H1 (cell line): ENCODE measurements at regions not wholly inside any gene's neighbourhood (a gene's known extent, or its start where the extent isn't known, plus 50 kb on each side); places are given as distances from the start of the nearest gene placed in this dataset.
"Not testable (repeated sequence)": the region's sequence is repeated elsewhere in the genome, so short reads cannot be mapped to it uniquely, and the experiment has no call there.

ENCODE experiments used
- BRCA1 ChIP-seq: IDR thresholded peaks from 2 replicates; pipeline ENCODE4 v1.6.1; 2012; ENCODE audit warnings: low read depth, low read length, improper control_type of control experiment
- CEBPB ChIP-seq: IDR thresholded peaks from 2 replicates; pipeline ENCODE4 v1.6.1; 2012; ENCODE audit warnings: low read depth, low read length
- HDAC2 ChIP-seq, 2 experiments: fragments of 300-600 bp in 1 of 2; sonication (generic) in 1 of 2; IDR thresholded peaks; 2 replicates each; pipeline ENCODE4 v1.6.1; 2011 to 2012; ENCODE audit warnings: low read depth in 2 of 2, low read length in 2 of 2, mild to moderate bottlenecking in 2 of 2, moderate library complexity in 2 of 2, borderline replicate concordance in 1 of 2, inconsistent platforms in 1 of 2
- POLR2AphosphoS5 ChIP-seq: IDR thresholded peaks from 2 replicates; pipeline ENCODE4 v1.6.1; 2011; ENCODE audit warnings: low read depth, low read length
- RFX5 ChIP-seq: IDR thresholded peaks from 2 replicates; pipeline ENCODE4 v1.6.1; 2011; ENCODE audit warnings: low read depth, low read length, improper control_type of control experiment, borderline replicate concordance
- TAF1 ChIP-seq: IDR thresholded peaks from 2 replicates; pipeline ENCODE4 v1.6.1; 2011; ENCODE audit warnings: mild to moderate bottlenecking, low read depth, low read length
- ZNF274 ChIP-seq: IDR thresholded peaks from 2 replicates; pipeline ENCODE4 v1.7.0; 2012; ENCODE audit warnings: low read length, borderline replicate concordance; ENCODE audit errors: extremely low read depth
- TF ChIP-seq, protein P1 (sequence below), 3 experiments: IDR thresholded peaks; 1 replicate in 2 of 3; 2 replicates in 1 of 3; pipeline versions ENCODE4 v1.5.1 to v1.6.1; 2011; ENCODE audit warnings: low read length in 3 of 3, mild to moderate bottlenecking in 3 of 3, inconsistent platforms in 2 of 3, low read depth in 1 of 3, moderate library complexity in 1 of 3; ENCODE audit not compliant: insufficient read depth in 1 of 3; ENCODE audit errors: control extremely low read depth in 1 of 3
- TF ChIP-seq, protein P2 (sequence below): fragments of 300-600 bp; sonication (generic); IDR thresholded peaks from 2 replicates; pipeline ENCODE4 v1.7.1; 2012; ENCODE audit warnings: low read length, moderate library complexity, mild to moderate bottlenecking, inconsistent platforms; ENCODE audit not compliant: insufficient replicate concordance

- TF ChIP-seq ZNF274; RFX5; TAF1; BRCA1; CEBPB; HDAC2 (IDR thresholded peaks at IDR 0.05; ENCODE audit: borderline replicate concordance in 1 of 2, low read depth in 2 of 2, low read length in 2 of 2); POLR2AphosphoS5: not testable (repeated sequence)
- TF ChIP-seq, protein P1, sequence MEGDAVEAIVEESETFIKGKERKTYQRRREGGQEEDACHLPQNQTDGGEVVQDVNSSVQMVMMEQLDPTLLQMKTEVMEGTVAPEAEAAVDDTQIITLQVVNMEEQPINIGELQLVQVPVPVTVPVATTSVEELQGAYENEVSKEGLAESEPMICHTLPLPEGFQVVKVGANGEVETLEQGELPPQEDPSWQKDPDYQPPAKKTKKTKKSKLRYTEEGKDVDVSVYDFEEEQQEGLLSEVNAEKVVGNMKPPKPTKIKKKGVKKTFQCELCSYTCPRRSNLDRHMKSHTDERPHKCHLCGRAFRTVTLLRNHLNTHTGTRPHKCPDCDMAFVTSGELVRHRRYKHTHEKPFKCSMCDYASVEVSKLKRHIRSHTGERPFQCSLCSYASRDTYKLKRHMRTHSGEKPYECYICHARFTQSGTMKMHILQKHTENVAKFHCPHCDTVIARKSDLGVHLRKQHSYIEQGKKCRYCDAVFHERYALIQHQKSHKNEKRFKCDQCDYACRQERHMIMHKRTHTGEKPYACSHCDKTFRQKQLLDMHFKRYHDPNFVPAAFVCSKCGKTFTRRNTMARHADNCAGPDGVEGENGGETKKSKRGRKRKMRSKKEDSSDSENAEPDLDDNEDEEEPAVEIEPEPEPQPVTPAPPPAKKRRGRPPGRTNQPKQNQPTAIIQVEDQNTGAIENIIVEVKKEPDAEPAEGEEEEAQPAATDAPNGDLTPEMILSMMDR (IDR thresholded peaks at IDR 0.05; ENCODE audit: control extremely low read depth in 1 of 3, insufficient read depth in 1 of 3, low read depth in 1 of 3, low read length in 3 of 3), result not testable (repeated sequence)
- TF ChIP-seq, protein P2, sequence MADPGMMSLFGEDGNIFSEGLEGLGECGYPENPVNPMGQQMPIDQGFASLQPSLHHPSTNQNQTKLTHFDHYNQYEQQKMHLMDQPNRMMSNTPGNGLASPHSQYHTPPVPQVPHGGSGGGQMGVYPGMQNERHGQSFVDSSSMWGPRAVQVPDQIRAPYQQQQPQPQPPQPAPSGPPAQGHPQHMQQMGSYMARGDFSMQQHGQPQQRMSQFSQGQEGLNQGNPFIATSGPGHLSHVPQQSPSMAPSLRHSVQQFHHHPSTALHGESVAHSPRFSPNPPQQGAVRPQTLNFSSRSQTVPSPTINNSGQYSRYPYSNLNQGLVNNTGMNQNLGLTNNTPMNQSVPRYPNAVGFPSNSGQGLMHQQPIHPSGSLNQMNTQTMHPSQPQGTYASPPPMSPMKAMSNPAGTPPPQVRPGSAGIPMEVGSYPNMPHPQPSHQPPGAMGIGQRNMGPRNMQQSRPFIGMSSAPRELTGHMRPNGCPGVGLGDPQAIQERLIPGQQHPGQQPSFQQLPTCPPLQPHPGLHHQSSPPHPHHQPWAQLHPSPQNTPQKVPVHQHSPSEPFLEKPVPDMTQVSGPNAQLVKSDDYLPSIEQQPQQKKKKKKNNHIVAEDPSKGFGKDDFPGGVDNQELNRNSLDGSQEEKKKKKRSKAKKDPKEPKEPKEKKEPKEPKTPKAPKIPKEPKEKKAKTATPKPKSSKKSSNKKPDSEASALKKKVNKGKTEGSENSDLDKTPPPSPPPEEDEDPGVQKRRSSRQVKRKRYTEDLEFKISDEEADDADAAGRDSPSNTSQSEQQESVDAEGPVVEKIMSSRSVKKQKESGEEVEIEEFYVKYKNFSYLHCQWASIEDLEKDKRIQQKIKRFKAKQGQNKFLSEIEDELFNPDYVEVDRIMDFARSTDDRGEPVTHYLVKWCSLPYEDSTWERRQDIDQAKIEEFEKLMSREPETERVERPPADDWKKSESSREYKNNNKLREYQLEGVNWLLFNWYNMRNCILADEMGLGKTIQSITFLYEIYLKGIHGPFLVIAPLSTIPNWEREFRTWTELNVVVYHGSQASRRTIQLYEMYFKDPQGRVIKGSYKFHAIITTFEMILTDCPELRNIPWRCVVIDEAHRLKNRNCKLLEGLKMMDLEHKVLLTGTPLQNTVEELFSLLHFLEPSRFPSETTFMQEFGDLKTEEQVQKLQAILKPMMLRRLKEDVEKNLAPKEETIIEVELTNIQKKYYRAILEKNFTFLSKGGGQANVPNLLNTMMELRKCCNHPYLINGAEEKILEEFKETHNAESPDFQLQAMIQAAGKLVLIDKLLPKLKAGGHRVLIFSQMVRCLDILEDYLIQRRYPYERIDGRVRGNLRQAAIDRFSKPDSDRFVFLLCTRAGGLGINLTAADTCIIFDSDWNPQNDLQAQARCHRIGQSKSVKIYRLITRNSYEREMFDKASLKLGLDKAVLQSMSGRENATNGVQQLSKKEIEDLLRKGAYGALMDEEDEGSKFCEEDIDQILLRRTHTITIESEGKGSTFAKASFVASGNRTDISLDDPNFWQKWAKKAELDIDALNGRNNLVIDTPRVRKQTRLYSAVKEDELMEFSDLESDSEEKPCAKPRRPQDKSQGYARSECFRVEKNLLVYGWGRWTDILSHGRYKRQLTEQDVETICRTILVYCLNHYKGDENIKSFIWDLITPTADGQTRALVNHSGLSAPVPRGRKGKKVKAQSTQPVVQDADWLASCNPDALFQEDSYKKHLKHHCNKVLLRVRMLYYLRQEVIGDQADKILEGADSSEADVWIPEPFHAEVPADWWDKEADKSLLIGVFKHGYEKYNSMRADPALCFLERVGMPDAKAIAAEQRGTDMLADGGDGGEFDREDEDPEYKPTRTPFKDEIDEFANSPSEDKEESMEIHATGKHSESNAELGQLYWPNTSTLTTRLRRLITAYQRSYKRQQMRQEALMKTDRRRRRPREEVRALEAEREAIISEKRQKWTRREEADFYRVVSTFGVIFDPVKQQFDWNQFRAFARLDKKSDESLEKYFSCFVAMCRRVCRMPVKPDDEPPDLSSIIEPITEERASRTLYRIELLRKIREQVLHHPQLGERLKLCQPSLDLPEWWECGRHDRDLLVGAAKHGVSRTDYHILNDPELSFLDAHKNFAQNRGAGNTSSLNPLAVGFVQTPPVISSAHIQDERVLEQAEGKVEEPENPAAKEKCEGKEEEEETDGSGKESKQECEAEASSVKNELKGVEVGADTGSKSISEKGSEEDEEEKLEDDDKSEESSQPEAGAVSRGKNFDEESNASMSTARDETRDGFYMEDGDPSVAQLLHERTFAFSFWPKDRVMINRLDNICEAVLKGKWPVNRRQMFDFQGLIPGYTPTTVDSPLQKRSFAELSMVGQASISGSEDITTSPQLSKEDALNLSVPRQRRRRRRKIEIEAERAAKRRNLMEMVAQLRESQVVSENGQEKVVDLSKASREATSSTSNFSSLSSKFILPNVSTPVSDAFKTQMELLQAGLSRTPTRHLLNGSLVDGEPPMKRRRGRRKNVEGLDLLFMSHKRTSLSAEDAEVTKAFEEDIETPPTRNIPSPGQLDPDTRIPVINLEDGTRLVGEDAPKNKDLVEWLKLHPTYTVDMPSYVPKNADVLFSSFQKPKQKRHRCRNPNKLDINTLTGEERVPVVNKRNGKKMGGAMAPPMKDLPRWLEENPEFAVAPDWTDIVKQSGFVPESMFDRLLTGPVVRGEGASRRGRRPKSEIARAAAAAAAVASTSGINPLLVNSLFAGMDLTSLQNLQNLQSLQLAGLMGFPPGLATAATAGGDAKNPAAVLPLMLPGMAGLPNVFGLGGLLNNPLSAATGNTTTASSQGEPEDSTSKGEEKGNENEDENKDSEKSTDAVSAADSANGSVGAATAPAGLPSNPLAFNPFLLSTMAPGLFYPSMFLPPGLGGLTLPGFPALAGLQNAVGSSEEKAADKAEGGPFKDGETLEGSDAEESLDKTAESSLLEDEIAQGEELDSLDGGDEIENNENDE, result not testable (repeated sequence)
These were observed 91.3 kb downstream of the OR4A5 start for GRCh38 chr11:54797906-54798305.
